NCI-H1092 (cell line): ENCODE measurements at regions not wholly inside any gene's neighbourhood (a gene's known extent, or its start where the extent isn't known, plus 50 kb on each side); places are given as distances from the start of the nearest gene placed in this dataset.

ENCODE experiments used
- DNase-seq: peaks from one replicate; lab custom pipeline; 2025; lab: John Stamatoyannopoulos, UW

- DNase-seq, result no peak
These were observed 190.3 kb upstream of the HDDC2 start for GRCh38 chr6:125491860-125492618.

- no peak for DNase-seq
These were observed 196.8 kb upstream of the HDDC2 start for GRCh38 chr6:125498606-125499005.

- DNase-seq, result no peak
These were observed 197.8 kb upstream of the HDDC2 start for GRCh38 chr6:125499535-125499934.

- DNase-seq, result no peak
These were observed 201.4 kb upstream of the HDDC2 start for GRCh38 chr6:125503181-125503580.

- DNase-seq, result peak; percentile 61
These were observed 206.4 kb upstream of the HDDC2 start for GRCh38 chr6:125507987-125508655.

GRCh38 chr6:125508793-125509192 is 207.0 kb upstream of the HDDC2 start:
- no peak for DNase-seq

GRCh38 chr6:125509477-125509876 is 207.7 kb upstream of the HDDC2 start:
- no peak for DNase-seq

GRCh38 chr6:125510405-125510804 is 208.6 kb upstream of the HDDC2 start:
- DNase-seq, result no peak

- DNase-seq, result peak; percentile 34
These were observed 210.1 kb upstream of the HDDC2 start for GRCh38 chr6:125511809-125512396.

GRCh38 chr6:125512621-125513020 is 210.9 kb upstream of the HDDC2 start:
- no peak for DNase-seq

- DNase-seq, result no peak
These were observed 212.2 kb upstream of the HDDC2 start for GRCh38 chr6:125513978-125514377.

- DNase-seq, result no peak
These were observed 214.9 kb upstream of the HDDC2 start for GRCh38 chr6:125516644-125517043.

GRCh38 chr6:125519367-125519766 is 217.6 kb upstream of the HDDC2 start:
- no peak for DNase-seq

- no peak for DNase-seq
These were observed 222.6 kb upstream of the HDDC2 start for GRCh38 chr6:125524356-125524755.

- no peak for DNase-seq
These were observed 223.3 kb upstream of the HEY2 start for GRCh38 chr6:125526007-125526720.

GRCh38 chr6:125528621-125529041 is 220.8 kb upstream of the HEY2 start:
- DNase-seq, result no peak

- DNase-seq, result no peak
These were observed 220.4 kb upstream of the HEY2 start for GRCh38 chr6:125529061-125529460.

GRCh38 chr6:125533710-125534397 is 215.6 kb upstream of the HEY2 start:
- no peak for DNase-seq

GRCh38 chr6:125534430-125535263 is 214.8 kb upstream of the HEY2 start:
- no peak for DNase-seq

- no peak for DNase-seq
These were observed 212.3 kb upstream of the HEY2 start for GRCh38 chr6:125537090-125537489.

GRCh38 chr6:125539892-125540291 is 209.5 kb upstream of the HEY2 start:
- DNase-seq, result no peak
